Tibial artery (tissue), 4 donors: ENCODE measurements at regions not wholly inside any gene's neighbourhood (a gene's known extent, or its start where the extent isn't known, plus 50 kb on each side); places are given as distances from the start of the nearest gene placed in this dataset.
"Not testable (repeated sequence)": the region's sequence is repeated elsewhere in the genome, so short reads cannot be mapped to it uniquely, and the experiment has no call there.

Experiments used
- DNase-seq, 2 donors: peaks; one replicate each; pipeline ENCODE4 v3.0.0-alpha.2; 2019
- H3K27ac ChIP-seq, 2 donors: fragments of 200-600 bp; sonication (generic) in 1 of 2; 1 replicate in 1 of 2; 2 replicates in 1 of 2; pipeline ENCODE4 v1.5.1; 2018 to 2019; ENCODE audit warnings: mild to moderate bottlenecking in 1 of 2
- H3K27me3 ChIP-seq, 2 donors: fragments of 200-600 bp; sonication (generic) in 1 of 2; one replicate each; pipeline versions ENCODE4 v1.5.1 to v1.6.0; 2016 to 2019
- H3K36me3 ChIP-seq, 3 donors: fragments of 200-600 bp; sonication (generic) in 2 of 3; one replicate each; pipeline ENCODE4 v1.5.1; 2016 to 2019; ENCODE audit warnings: mild to moderate bottlenecking in 2 of 3
- H3K4me1 ChIP-seq, 4 donors: fragments of 200-600 bp; sonication (generic) in 2 of 4; 1 replicate in 3 of 4; 2 replicates in 1 of 4; pipeline ENCODE4 v1.5.1; 2016 to 2019
- H3K4me3 ChIP-seq, 2 donors: fragments of 200-600 bp; sonication (generic) in 1 of 2; 1 replicate in 1 of 2; 2 replicates in 1 of 2; pipeline ENCODE4 v1.5.1; 2018 to 2019; ENCODE audit warnings: mild to moderate bottlenecking in 2 of 2
- H3K9me3 ChIP-seq, 3 donors: fragments of 200-600 bp; sonication (generic) in 1 of 3; one replicate each; pipeline ENCODE4 v1.5.1; 2016 to 2019
- intact Hi-C: fragments of 100-400 bp; cut with DNase I; formaldehyde crosslinking; loops from one replicate; pipeline ENCODE4 v1.15.0; 2023; ENCODE audit warnings: low total_unique reads
- TF ChIP-seq, protein P1 (sequence below), 2 experiments: fragments of 200-600 bp in 1 of 2; fragments of 450-650 bp in 1 of 2; IDR thresholded peaks; one replicate each; pipeline ENCODE4 v1.5.1; 2017 to 2019; ENCODE audit warnings: antibody characterized with exemption in 2 of 2, mild to moderate bottlenecking in 1 of 2, moderate library complexity in 1 of 2

DNA sequence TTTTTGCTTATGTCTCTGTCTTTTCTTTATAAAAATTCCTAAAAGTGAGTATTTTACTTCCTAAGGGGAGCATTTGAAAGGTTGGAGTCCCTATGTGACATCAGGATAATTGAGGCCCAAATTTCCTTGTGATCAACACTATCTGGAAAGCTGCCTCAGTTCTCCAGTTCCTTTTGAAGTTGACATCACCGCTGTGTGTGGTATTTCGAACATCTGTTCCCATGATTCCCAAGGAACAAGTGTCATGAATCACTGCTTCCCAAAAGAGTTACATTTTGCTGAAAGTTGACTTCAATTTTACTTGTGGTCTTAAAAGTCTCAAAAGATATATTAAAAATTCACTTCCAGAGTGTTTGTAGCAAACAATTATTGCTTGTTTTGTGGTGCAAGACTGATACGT is 452.1 kb upstream of the RGMB start:
- no peaks in the 10 kb centered on the region for H3K36me3 ChIP-seq
- H3K9me3 ChIP-seq, result no peaks in the 10 kb centered on the region
- DNase-seq, result no peak
- H3K27me3 ChIP-seq, result no peaks in the 10 kb centered on the region
- intact Hi-C loops, result no loop called here
- TF ChIP-seq, protein P1, sequence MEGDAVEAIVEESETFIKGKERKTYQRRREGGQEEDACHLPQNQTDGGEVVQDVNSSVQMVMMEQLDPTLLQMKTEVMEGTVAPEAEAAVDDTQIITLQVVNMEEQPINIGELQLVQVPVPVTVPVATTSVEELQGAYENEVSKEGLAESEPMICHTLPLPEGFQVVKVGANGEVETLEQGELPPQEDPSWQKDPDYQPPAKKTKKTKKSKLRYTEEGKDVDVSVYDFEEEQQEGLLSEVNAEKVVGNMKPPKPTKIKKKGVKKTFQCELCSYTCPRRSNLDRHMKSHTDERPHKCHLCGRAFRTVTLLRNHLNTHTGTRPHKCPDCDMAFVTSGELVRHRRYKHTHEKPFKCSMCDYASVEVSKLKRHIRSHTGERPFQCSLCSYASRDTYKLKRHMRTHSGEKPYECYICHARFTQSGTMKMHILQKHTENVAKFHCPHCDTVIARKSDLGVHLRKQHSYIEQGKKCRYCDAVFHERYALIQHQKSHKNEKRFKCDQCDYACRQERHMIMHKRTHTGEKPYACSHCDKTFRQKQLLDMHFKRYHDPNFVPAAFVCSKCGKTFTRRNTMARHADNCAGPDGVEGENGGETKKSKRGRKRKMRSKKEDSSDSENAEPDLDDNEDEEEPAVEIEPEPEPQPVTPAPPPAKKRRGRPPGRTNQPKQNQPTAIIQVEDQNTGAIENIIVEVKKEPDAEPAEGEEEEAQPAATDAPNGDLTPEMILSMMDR (IDR thresholded peaks at IDR 0.05), result no peak
- no peak overlapping the region for H3K27ac ChIP-seq
- H3K4me3 ChIP-seq, result no peak overlapping the region
- H3K4me1 ChIP-seq, result no peaks in the 10 kb centered on the region

DNA sequence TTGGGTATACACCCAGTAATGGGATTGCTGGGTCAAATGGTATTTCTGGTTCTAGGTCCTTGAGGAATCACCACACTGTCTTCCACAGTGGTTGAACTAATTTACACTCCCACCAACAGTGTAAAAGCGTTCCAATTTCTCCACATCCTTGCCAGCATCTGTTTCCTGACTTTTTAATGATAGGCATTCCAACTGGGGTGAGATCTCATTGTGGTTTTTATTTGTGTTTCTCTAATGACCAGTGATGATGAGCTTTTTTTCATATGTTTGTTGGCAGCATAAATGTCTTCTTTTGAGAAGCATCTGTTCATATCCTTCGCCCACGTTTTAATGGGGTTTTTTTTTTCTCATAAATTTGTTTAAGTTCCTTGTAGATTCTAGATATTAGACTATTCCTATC is 448.3 kb upstream of the RGMB start:
- intact Hi-C loops, H3K27ac ChIP-seq, H3K9me3 ChIP-seq, H3K4me3 ChIP-seq, H3K36me3 ChIP-seq, DNase-seq, H3K27me3 ChIP-seq, H3K4me1 ChIP-seq: not testable (repeated sequence)

DNA sequence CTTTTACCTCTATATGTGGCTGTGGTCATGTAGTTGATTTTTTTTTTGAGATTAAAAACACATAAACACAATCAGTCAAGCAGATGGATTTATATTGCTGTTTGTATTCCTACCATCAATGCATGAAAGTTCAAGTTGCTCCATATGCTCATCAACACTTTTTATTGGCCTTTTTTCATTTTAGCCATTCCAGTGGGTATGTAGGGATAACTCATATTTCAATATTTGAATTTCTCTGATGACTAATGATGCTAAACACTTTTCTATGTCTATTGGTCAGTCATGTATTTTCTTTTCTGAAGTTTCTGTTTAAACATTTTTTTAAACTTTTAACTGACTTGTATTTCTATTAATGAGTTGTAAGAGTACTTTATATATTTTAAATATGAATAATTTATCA is 445.4 kb upstream of the RGMB start:
- H3K27me3 ChIP-seq, result no peaks in the 10 kb centered on the region
- intact Hi-C loops, result no loop called here
- no peak overlapping the region for H3K27ac ChIP-seq
- no peaks in the 10 kb centered on the region for H3K36me3 ChIP-seq
- DNase-seq, result no peak
- TF ChIP-seq, protein P1 (IDR thresholded peaks at IDR 0.05), result no peak
- H3K4me1 ChIP-seq, result no peaks in the 10 kb centered on the region
- no peaks in the 10 kb centered on the region for H3K9me3 ChIP-seq
- no peak overlapping the region for H3K4me3 ChIP-seq

DNA sequence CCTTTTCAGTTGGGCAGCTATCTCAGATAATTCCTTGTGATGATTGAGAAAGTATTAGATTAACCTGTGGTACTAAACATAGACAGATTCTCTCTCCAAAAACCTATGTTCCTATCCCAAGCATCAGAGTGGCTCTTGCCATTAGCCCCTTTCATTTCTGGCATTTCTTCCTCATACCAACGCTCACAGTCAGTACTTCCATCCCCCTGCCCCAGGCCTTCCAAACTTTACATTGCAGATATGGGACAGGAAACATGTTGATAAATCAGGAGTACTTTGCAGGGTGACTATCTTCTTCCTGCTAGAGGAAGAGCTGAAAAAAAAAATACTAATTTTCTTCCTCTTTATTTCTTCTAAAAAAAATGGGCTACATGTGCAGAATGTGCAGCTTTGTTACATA is 442.6 kb upstream of the RGMB start:
- H3K27ac ChIP-seq, result no peak overlapping the region
- TF ChIP-seq, protein P1 (IDR thresholded peaks at IDR 0.05), result no peak
- no peaks in the 10 kb centered on the region for H3K4me1 ChIP-seq
- no peak overlapping the region for H3K4me3 ChIP-seq
- H3K9me3 ChIP-seq, result no peaks in the 10 kb centered on the region
- H3K36me3 ChIP-seq, result no peaks in the 10 kb centered on the region
- no peaks in the 10 kb centered on the region for H3K27me3 ChIP-seq
- DNase-seq, result no peak
- intact Hi-C loops, result no loop called here

DNA sequence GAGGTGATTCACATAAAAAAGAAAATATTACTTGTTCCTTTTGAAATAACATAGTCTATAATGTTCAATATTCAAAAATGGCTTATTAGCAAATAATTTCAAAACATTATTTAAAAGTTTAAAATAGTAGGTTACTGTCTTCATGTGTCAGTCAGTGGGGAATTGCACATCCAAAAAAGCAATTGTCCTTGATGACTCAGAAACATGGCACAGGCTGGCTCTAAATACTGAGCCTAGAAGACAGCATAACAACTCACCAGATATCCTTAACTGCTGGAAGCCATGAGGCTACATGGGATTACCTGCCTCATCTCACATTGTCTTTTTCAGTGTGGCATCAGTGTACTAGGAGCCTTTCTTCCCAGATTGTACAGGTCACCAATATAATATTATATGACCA is 439.5 kb upstream of the RGMB start:
- DNase-seq, result no peak
- TF ChIP-seq, protein P1 (IDR thresholded peaks at IDR 0.05), result no peak
- intact Hi-C loops, result no loop called here
- Histone ChIP-seq H3K4me3 (no peak overlapping the region), H3K9me3 (no peaks in the 10 kb centered on the region), H3K27ac (no peak overlapping the region), H3K36me3 (no peaks in the 10 kb centered on the region), H3K27me3 (no peaks in the 10 kb centered on the region), H3K4me1 (no peaks in the 10 kb centered on the region)

DNA sequence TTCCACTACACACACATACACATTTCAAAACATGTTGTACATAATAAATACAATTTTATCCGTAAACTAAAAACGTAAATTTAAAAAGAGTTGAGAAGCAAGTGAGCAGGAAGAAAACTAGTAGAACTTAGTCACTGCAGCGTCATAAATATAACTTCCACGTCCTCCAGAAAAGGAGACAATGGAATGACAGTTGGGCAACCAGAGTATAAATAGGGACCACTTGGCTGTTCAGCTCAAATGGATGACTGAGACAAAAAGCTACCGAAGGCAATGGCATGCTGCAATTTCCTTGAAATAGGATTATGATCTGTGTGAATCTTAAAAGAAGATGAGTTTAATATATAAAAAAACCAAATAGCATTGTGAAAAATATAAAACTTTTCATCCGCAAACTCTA is 438.5 kb upstream of the RGMB start:
- no peak for DNase-seq
- TF ChIP-seq, protein P1 (IDR thresholded peaks at IDR 0.05), result no peak

More for the DNA sequence above, 438.5 kb upstream of the RGMB start:
- no peak overlapping the region for H3K4me3 ChIP-seq
- H3K4me1 ChIP-seq, result no peaks in the 10 kb centered on the region
- no peak overlapping the region for H3K27ac ChIP-seq
- H3K27me3 ChIP-seq, result no peaks in the 10 kb centered on the region
- H3K36me3 ChIP-seq, result no peaks in the 10 kb centered on the region
- intact Hi-C loops, result no loop called here
- no peaks in the 10 kb centered on the region for H3K9me3 ChIP-seq
